HG02763 (cell line): ENCODE measurements at regions not wholly inside any gene's neighbourhood (a gene's known extent, or its start where the extent isn't known, plus 50 kb on each side); places are given as distances from the start of the nearest gene placed in this dataset.

Experiments
- ATAC-seq: cut with Tn5 transposase; IDR thresholded peaks from one replicate; pipeline ENCODE4 v1.9.1; 2021; ENCODE audit warnings: mild to moderate bottlenecking, moderate library complexity; ENCODE audit not compliant: unreplicated experiment

- no peak for ATAC-seq
Measured at GRCh38 chr2:6750411-6751158, 115.1 kb downstream of the CMPK2 start.

GRCh38 chr2:6754419-6754818 is 111.3 kb downstream of the CMPK2 start:
- no peak for ATAC-seq

GRCh38 chr2:6755456-6755855 is 110.3 kb downstream of the CMPK2 start:
- no peak for ATAC-seq

GRCh38 chr2:6757215-6757614 is 108.5 kb downstream of the CMPK2 start:
- no peak for ATAC-seq

GRCh38 chr2:6759689-6760088 is 106.0 kb downstream of the CMPK2 start:
- no peak for ATAC-seq

- no peak for ATAC-seq
Measured at GRCh38 chr2:6760132-6760531, 105.6 kb downstream of the CMPK2 start.

- ATAC-seq = no peak
Measured at GRCh38 chr2:6764968-6765723, 100.6 kb downstream of the CMPK2 start.

- ATAC-seq = no peak
Measured at GRCh38 chr2:6769346-6769745, 96.4 kb downstream of the CMPK2 start.

- no peak for ATAC-seq
Measured at GRCh38 chr2:6770006-6770405, 95.7 kb downstream of the CMPK2 start.

- ATAC-seq = no peak
Measured at GRCh38 chr2:6771634-6772611, 93.8 kb downstream of the CMPK2 start.

- ATAC-seq = peak; percentile 76
Measured at GRCh38 chr2:6773007-6773693, 92.6 kb downstream of the CMPK2 start.

GRCh38 chr2:6773694-6774044 is 92.0 kb downstream of the CMPK2 start:
- ATAC-seq = no peak

- ATAC-seq = no peak
Measured at GRCh38 chr2:6776125-6776524, 89.6 kb downstream of the CMPK2 start.

GRCh38 chr2:6777626-6778025 is 88.1 kb downstream of the CMPK2 start:
- ATAC-seq = no peak

GRCh38 chr2:6780765-6781274 is 84.9 kb downstream of the CMPK2 start:
- ATAC-seq = peak; percentile 74

- ATAC-seq = no peak
Measured at GRCh38 chr2:6782517-6783237, 83.0 kb downstream of the CMPK2 start.

- ATAC-seq = no peak
Measured at GRCh38 chr2:6783238-6783614, 82.5 kb downstream of the CMPK2 start.

- ATAC-seq = no peak
Measured at GRCh38 chr2:6784291-6784690, 81.4 kb downstream of the CMPK2 start.

GRCh38 chr2:6785493-6785892 is 80.2 kb downstream of the CMPK2 start:
- ATAC-seq = no peak

- ATAC-seq = no peak
Measured at GRCh38 chr2:6787376-6787775, 78.3 kb downstream of the CMPK2 start.
